ENCODE measurements at regions not wholly inside any gene's neighbourhood (a gene's known extent, or its start where the extent isn't known, plus 50 kb on each side); places are given as distances from the start of the nearest gene placed in this dataset.

DNA sequence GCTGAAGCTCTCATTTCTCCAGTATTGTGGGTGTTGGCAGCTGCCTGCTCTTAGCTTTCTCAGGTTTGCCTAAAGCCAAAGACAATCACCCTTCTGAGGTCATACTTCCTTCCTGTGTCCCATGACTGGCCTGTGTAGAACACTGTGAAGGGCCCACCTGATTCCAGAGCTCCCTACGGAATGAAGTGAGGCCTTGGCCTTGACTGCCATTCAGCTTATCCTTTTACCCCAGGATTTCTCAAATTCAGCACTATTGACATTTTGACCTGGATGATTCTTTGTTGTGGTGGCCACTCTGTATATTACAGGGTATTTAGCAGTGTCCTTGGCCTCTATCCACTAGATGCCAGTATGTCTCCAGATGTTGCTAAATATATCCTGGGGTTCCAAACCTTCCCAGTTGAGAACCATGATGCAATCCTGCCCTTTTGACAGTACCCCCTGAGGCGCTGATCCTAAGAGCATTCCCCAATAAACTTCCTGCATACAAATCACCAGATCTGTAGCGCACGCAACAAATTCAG lies 112.3 kb upstream of the KRR1 start:
- TF ChIP-seq, protein P1, sequence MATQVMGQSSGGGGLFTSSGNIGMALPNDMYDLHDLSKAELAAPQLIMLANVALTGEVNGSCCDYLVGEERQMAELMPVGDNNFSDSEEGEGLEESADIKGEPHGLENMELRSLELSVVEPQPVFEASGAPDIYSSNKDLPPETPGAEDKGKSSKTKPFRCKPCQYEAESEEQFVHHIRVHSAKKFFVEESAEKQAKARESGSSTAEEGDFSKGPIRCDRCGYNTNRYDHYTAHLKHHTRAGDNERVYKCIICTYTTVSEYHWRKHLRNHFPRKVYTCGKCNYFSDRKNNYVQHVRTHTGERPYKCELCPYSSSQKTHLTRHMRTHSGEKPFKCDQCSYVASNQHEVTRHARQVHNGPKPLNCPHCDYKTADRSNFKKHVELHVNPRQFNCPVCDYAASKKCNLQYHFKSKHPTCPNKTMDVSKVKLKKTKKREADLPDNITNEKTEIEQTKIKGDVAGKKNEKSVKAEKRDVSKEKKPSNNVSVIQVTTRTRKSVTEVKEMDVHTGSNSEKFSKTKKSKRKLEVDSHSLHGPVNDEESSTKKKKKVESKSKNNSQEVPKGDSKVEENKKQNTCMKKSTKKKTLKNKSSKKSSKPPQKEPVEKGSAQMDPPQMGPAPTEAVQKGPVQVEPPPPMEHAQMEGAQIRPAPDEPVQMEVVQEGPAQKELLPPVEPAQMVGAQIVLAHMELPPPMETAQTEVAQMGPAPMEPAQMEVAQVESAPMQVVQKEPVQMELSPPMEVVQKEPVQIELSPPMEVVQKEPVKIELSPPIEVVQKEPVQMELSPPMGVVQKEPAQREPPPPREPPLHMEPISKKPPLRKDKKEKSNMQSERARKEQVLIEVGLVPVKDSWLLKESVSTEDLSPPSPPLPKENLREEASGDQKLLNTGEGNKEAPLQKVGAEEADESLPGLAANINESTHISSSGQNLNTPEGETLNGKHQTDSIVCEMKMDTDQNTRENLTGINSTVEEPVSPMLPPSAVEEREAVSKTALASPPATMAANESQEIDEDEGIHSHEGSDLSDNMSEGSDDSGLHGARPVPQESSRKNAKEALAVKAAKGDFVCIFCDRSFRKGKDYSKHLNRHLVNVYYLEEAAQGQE (IDR thresholded peaks at IDR 0.05; ENCODE audit: insufficient read depth in 1 of 2, low read depth in 2 of 2, low read length in 2 of 2) = no peak
- TF ChIP-seq TAF1 (IDR thresholded peaks at IDR 0.05; ENCODE audit: borderline replicate concordance, insufficient read depth, low read length) = no peak
- no peak for TF ChIP-seq FOXP2 (optimal IDR thresholded peaks at IDR 0.05; ENCODE audit: borderline replicate concordance, extremely low read depth, extremely low read length, insufficient read depth)
- TF ChIP-seq POLR2AphosphoS5 (IDR thresholded peaks at IDR 0.05; ENCODE audit: low read depth, low read length) = no peak
- TF ChIP-seq SIN3A (IDR thresholded peaks at IDR 0.05; ENCODE audit: borderline replicate concordance, insufficient read depth, low read length) = no peak

- TF ChIP-seq TAF1 (IDR thresholded peaks at IDR 0.05; ENCODE audit: borderline replicate concordance, insufficient read depth, low read length) = no peak
- TF ChIP-seq POLR2AphosphoS5 (IDR thresholded peaks at IDR 0.05; ENCODE audit: low read depth, low read length) = no peak
- TF ChIP-seq, protein P1 (IDR thresholded peaks at IDR 0.05; ENCODE audit: insufficient read depth in 1 of 2, low read depth in 2 of 2, low read length in 2 of 2) = no peak
- TF ChIP-seq FOXP2 (optimal IDR thresholded peaks at IDR 0.05; ENCODE audit: borderline replicate concordance, extremely low read depth, extremely low read length, insufficient read depth) = no peak
- no peak for TF ChIP-seq SIN3A (IDR thresholded peaks at IDR 0.05; ENCODE audit: borderline replicate concordance, insufficient read depth, low read length)
Measured at GRCh38 chr12:75622492-75622891, 111.1 kb upstream of the KRR1 start.

- TF ChIP-seq FOXP2 (optimal IDR thresholded peaks at IDR 0.05; ENCODE audit: borderline replicate concordance, extremely low read depth, extremely low read length, insufficient read depth) (no peak), POLR2AphosphoS5 (IDR thresholded peaks at IDR 0.05; ENCODE audit: low read depth, low read length) (no peak), TAF1 (IDR thresholded peaks at IDR 0.05; ENCODE audit: borderline replicate concordance, insufficient read depth, low read length) (no peak), SIN3A (IDR thresholded peaks at IDR 0.05; ENCODE audit: borderline replicate concordance, insufficient read depth, low read length) (no peak)
- TF ChIP-seq, protein P1 (IDR thresholded peaks at IDR 0.05; ENCODE audit: insufficient read depth in 1 of 2, low read depth in 2 of 2, low read length in 2 of 2) = no peak
Measured at GRCh38 chr12:75613981-75614380, 102.6 kb upstream of the KRR1 start.

- TF ChIP-seq FOXP2 (optimal IDR thresholded peaks at IDR 0.05; ENCODE audit: borderline replicate concordance, extremely low read depth, extremely low read length, insufficient read depth) (no peak), POLR2AphosphoS5 (IDR thresholded peaks at IDR 0.05; ENCODE audit: low read depth, low read length) (no peak), TAF1 (IDR thresholded peaks at IDR 0.05; ENCODE audit: borderline replicate concordance, insufficient read depth, low read length) (no peak), SIN3A (IDR thresholded peaks at IDR 0.05; ENCODE audit: borderline replicate concordance, insufficient read depth, low read length) (no peak)
- TF ChIP-seq, protein P1 (IDR thresholded peaks at IDR 0.05; ENCODE audit: insufficient read depth in 1 of 2, low read depth in 2 of 2, low read length in 2 of 2) = no peak
Measured at GRCh38 chr12:75611041-75611440, 99.6 kb upstream of the KRR1 start.

- TF ChIP-seq, protein P1 (IDR thresholded peaks at IDR 0.05; ENCODE audit: insufficient read depth in 1 of 2, low read depth in 2 of 2, low read length in 2 of 2) = no peak
Measured at GRCh38 chr12:75606956-75607355, 95.5 kb upstream of the KRR1 start.

Measured in PFSK-1 (cell line).